Left lung (tissue), 4 donors: ENCODE measurements at regions not wholly inside any gene's neighbourhood (a gene's known extent, or its start where the extent isn't known, plus 50 kb on each side); places are given as distances from the start of the nearest gene placed in this dataset.

Experiments used
- ATAC-seq: fragments of 200-7000 bp; cut with Tn5 transposase; one replicate; pipeline ENCODE4 v1.9.1; 2020; ENCODE audit warnings: moderate library complexity
- DNase-seq, 4 donors: peaks; one replicate each; pipeline ENCODE4 v3.0.0-alpha.2; 2013 to 2020
- H3K27ac ChIP-seq, 2 donors: fragments of 200-600 bp; sonication (generic) in 1 of 2; one replicate each; pipeline versions ENCODE4 v1.5.0 to v1.8.0; 2020 to 2021
- H3K27me3 ChIP-seq, 2 donors: fragments of 200-600 bp; sonication (generic) in 1 of 2; one replicate each; pipeline versions ENCODE4 v1.5.0 to v1.8.0; 2020 to 2021
- H3K36me3 ChIP-seq, 2 donors: fragments of 200-600 bp; sonication (generic) in 1 of 2; one replicate each; pipeline versions ENCODE4 v1.5.0 to v1.8.0; 2020 to 2021
- H3K4me1 ChIP-seq, 2 donors: fragments of 200-600 bp; one replicate each; pipeline ENCODE4 v1.8.0; 2021
- H3K4me3 ChIP-seq, 2 donors: fragments of 200-600 bp; sonication (generic) in 1 of 2; one replicate each; pipeline versions ENCODE4 v1.5.0 to v1.8.0; 2020 to 2021; ENCODE audit warnings: mild to moderate bottlenecking in 1 of 2
- H3K9me3 ChIP-seq, 2 donors: fragments of 200-600 bp; sonication (generic) in 1 of 2; one replicate each; pipeline versions ENCODE4 v1.5.0 to v1.8.0; 2020 to 2021
- CTCF ChIP-seq, 2 donors: fragments of 200-600 bp; sonication (generic) in 1 of 2; IDR thresholded peaks; one replicate each; pipeline versions ENCODE4 v1.5.0 to v1.8.0; 2021; ENCODE audit warnings: antibody characterized with exemption in 2 of 2
- intact Hi-C, 2 donors: fragments of 100-400 bp; cut with DNase I; formaldehyde crosslinking; loops; one replicate each; pipeline versions ENCODE4 v1.11.2 to v1.14.2; 2022
- donor health status: DM: no; HTN: yes; CAD: no.
- donor health status: DM: no; HTN: no; CAD: no.

- Histone ChIP-seq H3K9me3 (no peaks in the 10 kb centered on the region), H3K4me3 (no peak overlapping the region), H3K36me3 (no peaks in the 10 kb centered on the region), H3K4me1 (no peaks in the 10 kb centered on the region), H3K27me3 (peaks cover 0 to 7% of the 10 kb centered on the region in 2 donors), H3K27ac (no peak overlapping the region)
- ATAC-seq (no peak), DNase-seq (no peak)
- TF ChIP-seq CTCF (IDR thresholded peaks at IDR 0.05) = no peak
- intact Hi-C loops = no loop called here
Observed at GRCh38 chr17:14619821-14620220, 318.9 kb downstream of the HS3ST3B1 start.

GRCh38 chr17:14616528-14616927 is 315.6 kb downstream of the HS3ST3B1 start:
- no peak for TF ChIP-seq CTCF (IDR thresholded peaks at IDR 0.05)
- intact Hi-C loops = no loop called here
- Histone ChIP-seq H3K36me3 (no peaks in the 10 kb centered on the region), H3K9me3 (peaks cover 0 to 4% of the 10 kb centered on the region in 2 donors), H3K27me3 (peaks cover 0 to 7% of the 10 kb centered on the region in 2 donors), H3K27ac (no peak overlapping the region), H3K4me1 (no peaks in the 10 kb centered on the region), H3K4me3 (no peak overlapping the region)
- DNase-seq (no peak), ATAC-seq (no peak)

- no peaks in the 10 kb centered on the region for H3K27me3 ChIP-seq
- TF ChIP-seq CTCF (IDR thresholded peaks at IDR 0.05) = no peak
- peak overlapping the region; percentile 13 to 87 for H3K27ac ChIP-seq
- H3K4me1 ChIP-seq = peaks cover 0 to 5% of the 10 kb centered on the region in 2 donors
- no peak overlapping the region for H3K4me3 ChIP-seq
- intact Hi-C loops = no loop called here
- ATAC-seq (peak; percentile 86), DNase-seq (peak in 2 of 4 donors; percentile 9 to 40)
- H3K9me3 ChIP-seq = peaks cover 0 to 2% of the 10 kb centered on the region in 2 donors
- H3K36me3 ChIP-seq = no peaks in the 10 kb centered on the region
Observed at GRCh38 chr17:14605267-14605599, 304.4 kb downstream of the HS3ST3B1 start.

GRCh38 chr17:14604591-14605266 is 303.8 kb downstream of the HS3ST3B1 start:
- Histone ChIP-seq H3K27me3 (no peaks in the 10 kb centered on the region), H3K4me3 (no peak overlapping the region), H3K36me3 (no peaks in the 10 kb centered on the region), H3K4me1 (peaks cover 0 to 5% of the 10 kb centered on the region in 2 donors), H3K9me3 (peaks cover 0 to 2% of the 10 kb centered on the region in 2 donors), H3K27ac (peak overlapping the region; percentile 13 to 87)
- TF ChIP-seq CTCF (IDR thresholded peaks at IDR 0.05) = no peak
- peak; percentile 43 for ATAC-seq
- no peak for DNase-seq
- intact Hi-C loops = no loop called here

- TF ChIP-seq CTCF (IDR thresholded peaks at IDR 0.05) = no peak
- H3K9me3 ChIP-seq = no peaks in the 10 kb centered on the region
- H3K4me3 ChIP-seq = no peak overlapping the region
- ATAC-seq (no peak), DNase-seq (no peak)
- intact Hi-C loops = no loop called here
- H3K27me3 ChIP-seq = peaks cover 0 to 5% of the 10 kb centered on the region in 2 donors
- no peaks in the 10 kb centered on the region for H3K4me1 ChIP-seq
- H3K36me3 ChIP-seq = no peaks in the 10 kb centered on the region
- no peak overlapping the region for H3K27ac ChIP-seq
Observed at GRCh38 chr17:14596224-14596623, 295.3 kb downstream of the HS3ST3B1 start.
